WTC11 (cell line): ENCODE measurements at regions not wholly inside any gene's neighbourhood (a gene's known extent, or its start where the extent isn't known, plus 50 kb on each side); places are given as distances from the start of the nearest gene placed in this dataset.

Experiments
- CBFB ChIP-seq: sonication (generic); formaldehyde crosslinking; IDR thresholded peaks from 2 replicates; pipeline ENCODE4 v1.8.1; 2022; ENCODE audit warnings: mild to moderate bottlenecking, low read depth, missing genetic modification reagents
- ELF4 ChIP-seq: sonication (generic); formaldehyde crosslinking; IDR thresholded peaks from 2 replicates; pipeline ENCODE4 v1.8.1; 2022; ENCODE audit warnings: low read depth, mild to moderate bottlenecking, moderate library complexity, missing genetic modification reagents
- ETV6 ChIP-seq: sonication (generic); formaldehyde crosslinking; IDR thresholded peaks from 2 replicates; pipeline ENCODE4 v1.8.1; 2022; ENCODE audit warnings: mild to moderate bottlenecking, missing genetic modification reagents
- HMGA2 ChIP-seq: fragments of 250-450 bp; sonication (Bioruptor Pico); IDR thresholded peaks from 2 replicates; pipeline ENCODE4 v1.4.0; 2021; ENCODE audit warnings: mild to moderate bottlenecking, moderate library complexity
- NFATC4 ChIP-seq: fragments of 250-450 bp; sonication (Bioruptor Pico); IDR thresholded peaks from 2 replicates; pipeline ENCODE4 v1.9.0; 2021; ENCODE audit warnings: mild to moderate bottlenecking
- PRRX2 ChIP-seq: fragments of 250-450 bp; sonication (Bioruptor Pico); IDR thresholded peaks from 2 replicates; pipeline ENCODE4 v1.8.0; 2021; ENCODE audit warnings: mild to moderate bottlenecking
- RORB ChIP-seq: fragments of 250-450 bp; sonication (Bioruptor Pico); IDR thresholded peaks from 2 replicates; pipeline ENCODE4 v1.9.0; 2021; ENCODE audit warnings: mild to moderate bottlenecking
- ZBTB21 ChIP-seq: sonication (generic); formaldehyde crosslinking; IDR thresholded peaks from 2 replicates; pipeline ENCODE4 v1.8.1; 2023; ENCODE audit warnings: mild to moderate bottlenecking, missing genetic modification reagents, borderline replicate concordance
- ZNF219 ChIP-seq: sonication (generic); formaldehyde crosslinking; IDR thresholded peaks from 2 replicates; pipeline ENCODE4 v1.8.0; 2023; ENCODE audit warnings: missing genetic modification reagents, mild to moderate bottlenecking, borderline replicate concordance
- TF ChIP-seq, protein P1 (sequence below): sonication (generic); formaldehyde crosslinking; IDR thresholded peaks from 2 replicates; pipeline ENCODE4 v1.8.1; 2023; ENCODE audit warnings: mild to moderate bottlenecking, missing genetic modification reagents, moderate library complexity
- TF ChIP-seq, protein P2 (sequence below): sonication (generic); formaldehyde crosslinking; IDR thresholded peaks from 2 replicates; pipeline ENCODE4 v1.8.1; 2023; ENCODE audit warnings: mild to moderate bottlenecking, moderate library complexity, missing genetic modification reagents
- TF ChIP-seq, protein P3 (sequence below): fragments of 250-450 bp; sonication (Bioruptor Pico); IDR thresholded peaks from 2 replicates; pipeline ENCODE4 v1.9.0; 2021; ENCODE audit warnings: mild to moderate bottlenecking, borderline replicate concordance
- TF ChIP-seq, protein P4 (sequence below): fragments of 200-600 bp; IDR thresholded peaks from 2 replicates; pipeline ENCODE4 v1.8.0; 2022; ENCODE audit warnings: antibody characterized with exemption
- TF ChIP-seq, protein P5 (sequence below): sonication (generic); formaldehyde crosslinking; conservative IDR thresholded peaks from 2 replicates; pipeline ENCODE4 v1.8.1; 2023; ENCODE audit warnings: mild to moderate bottlenecking, low read depth, missing genetic modification reagents, moderate library complexity
- TF ChIP-seq, protein P6 (sequence below): fragments of 250-450 bp; sonication (Bioruptor Pico); IDR thresholded peaks from 2 replicates; pipeline ENCODE4 v1.9.0; 2021; ENCODE audit warnings: mild to moderate bottlenecking
- TF ChIP-seq, protein P7 (sequence below): sonication (generic); formaldehyde crosslinking; IDR thresholded peaks from 2 replicates; pipeline ENCODE4 v1.8.0; 2022; ENCODE audit warnings: mild to moderate bottlenecking, missing genetic modification reagents
- TF ChIP-seq, protein P8 (sequence below): sonication (generic); formaldehyde crosslinking; IDR thresholded peaks from 2 replicates; pipeline ENCODE4 v1.8.0; 2022; ENCODE audit warnings: mild to moderate bottlenecking, missing genetic modification reagents
- TF ChIP-seq, protein P9 (sequence below): sonication (generic); formaldehyde crosslinking; IDR thresholded peaks from 2 replicates; pipeline ENCODE4 v1.8.0; 2023; ENCODE audit warnings: mild to moderate bottlenecking, missing genetic modification reagents
- TF ChIP-seq, protein P10 (sequence below): sonication (generic); formaldehyde crosslinking; IDR thresholded peaks from 2 replicates; pipeline ENCODE4 v1.8.0; 2022; ENCODE audit warnings: mild to moderate bottlenecking, missing genetic modification reagents
- TF ChIP-seq, protein P11 (sequence below): sonication (generic); formaldehyde crosslinking; IDR thresholded peaks from 2 replicates; pipeline ENCODE4 v1.8.0; 2022; ENCODE audit warnings: mild to moderate bottlenecking, missing genetic modification reagents

DNA sequence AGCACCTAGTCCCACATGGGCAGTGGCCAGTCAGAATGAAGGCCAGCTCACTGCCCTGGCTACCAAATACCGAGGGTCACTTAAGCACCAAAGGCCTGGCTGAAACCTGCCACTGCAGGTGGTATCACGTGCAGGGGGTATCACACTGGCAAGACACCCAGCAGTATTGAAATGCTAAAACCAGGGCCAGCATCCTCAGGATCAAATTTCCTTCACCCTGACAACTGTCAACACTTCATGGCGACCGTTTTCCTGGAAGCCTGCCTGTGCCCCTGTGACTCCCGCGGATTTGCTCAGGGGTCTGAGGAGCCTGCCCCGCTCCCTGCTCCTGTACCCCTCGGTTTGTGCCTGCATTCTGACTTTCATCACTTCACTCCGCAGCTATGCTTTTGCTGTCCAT is 151.1 kb downstream of the TTLL2 start (continued):
- TF ChIP-seq ETV6 (peak; percentile 65; the same call in 1 of the 2 replicates), PRRX2 (CRISPR knock-in tag) (no peak), NFATC4 (CRISPR knock-in tag) (no peak), CBFB (CRISPR knock-in tag) (no peak), ZBTB21 (CRISPR knock-in tag) (no peak), RORB (CRISPR knock-in tag) (no peak), ELF4 (CRISPR knock-in tag) (no peak), HMGA2 (CRISPR knock-in tag) (no peak), ZNF219 (CRISPR knock-in tag) (no peak)
- TF ChIP-seq, protein P1, sequence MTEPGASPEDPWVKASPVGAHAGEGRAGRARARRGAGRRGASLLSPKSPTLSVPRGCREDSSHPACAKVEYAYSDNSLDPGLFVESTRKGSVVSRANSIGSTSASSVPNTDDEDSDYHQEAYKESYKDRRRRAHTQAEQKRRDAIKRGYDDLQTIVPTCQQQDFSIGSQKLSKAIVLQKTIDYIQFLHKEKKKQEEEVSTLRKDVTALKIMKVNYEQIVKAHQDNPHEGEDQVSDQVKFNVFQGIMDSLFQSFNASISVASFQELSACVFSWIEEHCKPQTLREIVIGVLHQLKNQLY (CRISPR knock-in tag): no peak
- TF ChIP-seq, protein P2, sequence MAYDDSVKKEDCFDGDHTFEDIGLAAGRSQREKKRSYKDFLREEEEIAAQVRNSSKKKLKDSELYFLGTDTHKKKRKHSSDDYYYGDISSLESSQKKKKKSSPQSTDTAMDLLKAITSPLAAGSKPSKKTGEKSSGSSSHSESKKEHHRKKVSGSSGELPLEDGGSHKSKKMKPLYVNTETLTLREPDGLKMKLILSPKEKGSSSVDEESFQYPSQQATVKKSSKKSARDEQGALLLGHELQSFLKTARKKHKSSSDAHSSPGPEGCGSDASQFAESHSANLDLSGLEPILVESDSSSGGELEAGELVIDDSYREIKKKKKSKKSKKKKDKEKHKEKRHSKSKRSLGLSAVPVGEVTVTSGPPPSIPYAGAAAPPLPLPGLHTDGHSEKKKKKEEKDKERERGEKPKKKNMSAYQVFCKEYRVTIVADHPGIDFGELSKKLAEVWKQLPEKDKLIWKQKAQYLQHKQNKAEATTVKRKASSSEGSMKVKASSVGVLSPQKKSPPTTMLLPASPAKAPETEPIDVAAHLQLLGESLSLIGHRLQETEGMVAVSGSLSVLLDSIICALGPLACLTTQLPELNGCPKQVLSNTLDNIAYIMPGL (CRISPR knock-in tag): no peak
- TF ChIP-seq, protein P3, sequence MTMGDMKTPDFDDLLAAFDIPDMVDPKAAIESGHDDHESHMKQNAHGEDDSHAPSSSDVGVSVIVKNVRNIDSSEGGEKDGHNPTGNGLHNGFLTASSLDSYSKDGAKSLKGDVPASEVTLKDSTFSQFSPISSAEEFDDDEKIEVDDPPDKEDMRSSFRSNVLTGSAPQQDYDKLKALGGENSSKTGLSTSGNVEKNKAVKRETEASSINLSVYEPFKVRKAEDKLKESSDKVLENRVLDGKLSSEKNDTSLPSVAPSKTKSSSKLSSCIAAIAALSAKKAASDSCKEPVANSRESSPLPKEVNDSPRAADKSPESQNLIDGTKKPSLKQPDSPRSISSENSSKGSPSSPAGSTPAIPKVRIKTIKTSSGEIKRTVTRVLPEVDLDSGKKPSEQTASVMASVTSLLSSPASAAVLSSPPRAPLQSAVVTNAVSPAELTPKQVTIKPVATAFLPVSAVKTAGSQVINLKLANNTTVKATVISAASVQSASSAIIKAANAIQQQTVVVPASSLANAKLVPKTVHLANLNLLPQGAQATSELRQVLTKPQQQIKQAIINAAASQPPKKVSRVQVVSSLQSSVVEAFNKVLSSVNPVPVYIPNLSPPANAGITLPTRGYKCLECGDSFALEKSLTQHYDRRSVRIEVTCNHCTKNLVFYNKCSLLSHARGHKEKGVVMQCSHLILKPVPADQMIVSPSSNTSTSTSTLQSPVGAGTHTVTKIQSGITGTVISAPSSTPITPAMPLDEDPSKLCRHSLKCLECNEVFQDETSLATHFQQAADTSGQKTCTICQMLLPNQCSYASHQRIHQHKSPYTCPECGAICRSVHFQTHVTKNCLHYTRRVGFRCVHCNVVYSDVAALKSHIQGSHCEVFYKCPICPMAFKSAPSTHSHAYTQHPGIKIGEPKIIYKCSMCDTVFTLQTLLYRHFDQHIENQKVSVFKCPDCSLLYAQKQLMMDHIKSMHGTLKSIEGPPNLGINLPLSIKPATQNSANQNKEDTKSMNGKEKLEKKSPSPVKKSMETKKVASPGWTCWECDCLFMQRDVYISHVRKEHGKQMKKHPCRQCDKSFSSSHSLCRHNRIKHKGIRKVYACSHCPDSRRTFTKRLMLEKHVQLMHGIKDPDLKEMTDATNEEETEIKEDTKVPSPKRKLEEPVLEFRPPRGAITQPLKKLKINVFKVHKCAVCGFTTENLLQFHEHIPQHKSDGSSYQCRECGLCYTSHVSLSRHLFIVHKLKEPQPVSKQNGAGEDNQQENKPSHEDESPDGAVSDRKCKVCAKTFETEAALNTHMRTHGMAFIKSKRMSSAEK (CRISPR knock-in tag): no peak
- TF ChIP-seq, protein P4, sequence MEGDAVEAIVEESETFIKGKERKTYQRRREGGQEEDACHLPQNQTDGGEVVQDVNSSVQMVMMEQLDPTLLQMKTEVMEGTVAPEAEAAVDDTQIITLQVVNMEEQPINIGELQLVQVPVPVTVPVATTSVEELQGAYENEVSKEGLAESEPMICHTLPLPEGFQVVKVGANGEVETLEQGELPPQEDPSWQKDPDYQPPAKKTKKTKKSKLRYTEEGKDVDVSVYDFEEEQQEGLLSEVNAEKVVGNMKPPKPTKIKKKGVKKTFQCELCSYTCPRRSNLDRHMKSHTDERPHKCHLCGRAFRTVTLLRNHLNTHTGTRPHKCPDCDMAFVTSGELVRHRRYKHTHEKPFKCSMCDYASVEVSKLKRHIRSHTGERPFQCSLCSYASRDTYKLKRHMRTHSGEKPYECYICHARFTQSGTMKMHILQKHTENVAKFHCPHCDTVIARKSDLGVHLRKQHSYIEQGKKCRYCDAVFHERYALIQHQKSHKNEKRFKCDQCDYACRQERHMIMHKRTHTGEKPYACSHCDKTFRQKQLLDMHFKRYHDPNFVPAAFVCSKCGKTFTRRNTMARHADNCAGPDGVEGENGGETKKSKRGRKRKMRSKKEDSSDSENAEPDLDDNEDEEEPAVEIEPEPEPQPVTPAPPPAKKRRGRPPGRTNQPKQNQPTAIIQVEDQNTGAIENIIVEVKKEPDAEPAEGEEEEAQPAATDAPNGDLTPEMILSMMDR: no peak
- TF ChIP-seq, protein P5, sequence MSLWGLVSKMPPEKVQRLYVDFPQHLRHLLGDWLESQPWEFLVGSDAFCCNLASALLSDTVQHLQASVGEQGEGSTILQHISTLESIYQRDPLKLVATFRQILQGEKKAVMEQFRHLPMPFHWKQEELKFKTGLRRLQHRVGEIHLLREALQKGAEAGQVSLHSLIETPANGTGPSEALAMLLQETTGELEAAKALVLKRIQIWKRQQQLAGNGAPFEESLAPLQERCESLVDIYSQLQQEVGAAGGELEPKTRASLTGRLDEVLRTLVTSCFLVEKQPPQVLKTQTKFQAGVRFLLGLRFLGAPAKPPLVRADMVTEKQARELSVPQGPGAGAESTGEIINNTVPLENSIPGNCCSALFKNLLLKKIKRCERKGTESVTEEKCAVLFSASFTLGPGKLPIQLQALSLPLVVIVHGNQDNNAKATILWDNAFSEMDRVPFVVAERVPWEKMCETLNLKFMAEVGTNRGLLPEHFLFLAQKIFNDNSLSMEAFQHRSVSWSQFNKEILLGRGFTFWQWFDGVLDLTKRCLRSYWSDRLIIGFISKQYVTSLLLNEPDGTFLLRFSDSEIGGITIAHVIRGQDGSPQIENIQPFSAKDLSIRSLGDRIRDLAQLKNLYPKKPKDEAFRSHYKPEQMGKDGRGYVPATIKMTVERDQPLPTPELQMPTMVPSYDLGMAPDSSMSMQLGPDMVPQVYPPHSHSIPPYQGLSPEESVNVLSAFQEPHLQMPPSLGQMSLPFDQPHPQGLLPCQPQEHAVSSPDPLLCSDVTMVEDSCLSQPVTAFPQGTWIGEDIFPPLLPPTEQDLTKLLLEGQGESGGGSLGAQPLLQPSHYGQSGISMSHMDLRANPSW: no peak
- TF ChIP-seq, protein P6, sequence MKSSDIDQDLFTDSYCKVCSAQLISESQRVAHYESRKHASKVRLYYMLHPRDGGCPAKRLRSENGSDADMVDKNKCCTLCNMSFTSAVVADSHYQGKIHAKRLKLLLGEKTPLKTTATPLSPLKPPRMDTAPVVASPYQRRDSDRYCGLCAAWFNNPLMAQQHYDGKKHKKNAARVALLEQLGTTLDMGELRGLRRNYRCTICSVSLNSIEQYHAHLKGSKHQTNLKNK (CRISPR knock-in tag): no peak
- TF ChIP-seq, protein P7, sequence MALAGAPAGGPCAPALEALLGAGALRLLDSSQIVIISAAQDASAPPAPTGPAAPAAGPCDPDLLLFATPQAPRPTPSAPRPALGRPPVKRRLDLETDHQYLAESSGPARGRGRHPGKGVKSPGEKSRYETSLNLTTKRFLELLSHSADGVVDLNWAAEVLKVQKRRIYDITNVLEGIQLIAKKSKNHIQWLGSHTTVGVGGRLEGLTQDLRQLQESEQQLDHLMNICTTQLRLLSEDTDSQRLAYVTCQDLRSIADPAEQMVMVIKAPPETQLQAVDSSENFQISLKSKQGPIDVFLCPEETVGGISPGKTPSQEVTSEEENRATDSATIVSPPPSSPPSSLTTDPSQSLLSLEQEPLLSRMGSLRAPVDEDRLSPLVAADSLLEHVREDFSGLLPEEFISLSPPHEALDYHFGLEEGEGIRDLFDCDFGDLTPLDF (CRISPR knock-in tag): no peak
- TF ChIP-seq, protein P8, sequence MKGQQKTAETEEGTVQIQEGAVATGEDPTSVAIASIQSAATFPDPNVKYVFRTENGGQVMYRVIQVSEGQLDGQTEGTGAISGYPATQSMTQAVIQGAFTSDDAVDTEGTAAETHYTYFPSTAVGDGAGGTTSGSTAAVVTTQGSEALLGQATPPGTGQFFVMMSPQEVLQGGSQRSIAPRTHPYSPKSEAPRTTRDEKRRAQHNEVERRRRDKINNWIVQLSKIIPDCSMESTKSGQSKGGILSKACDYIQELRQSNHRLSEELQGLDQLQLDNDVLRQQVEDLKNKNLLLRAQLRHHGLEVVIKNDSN (CRISPR knock-in tag): peak; percentile 92
- TF ChIP-seq, protein P9, sequence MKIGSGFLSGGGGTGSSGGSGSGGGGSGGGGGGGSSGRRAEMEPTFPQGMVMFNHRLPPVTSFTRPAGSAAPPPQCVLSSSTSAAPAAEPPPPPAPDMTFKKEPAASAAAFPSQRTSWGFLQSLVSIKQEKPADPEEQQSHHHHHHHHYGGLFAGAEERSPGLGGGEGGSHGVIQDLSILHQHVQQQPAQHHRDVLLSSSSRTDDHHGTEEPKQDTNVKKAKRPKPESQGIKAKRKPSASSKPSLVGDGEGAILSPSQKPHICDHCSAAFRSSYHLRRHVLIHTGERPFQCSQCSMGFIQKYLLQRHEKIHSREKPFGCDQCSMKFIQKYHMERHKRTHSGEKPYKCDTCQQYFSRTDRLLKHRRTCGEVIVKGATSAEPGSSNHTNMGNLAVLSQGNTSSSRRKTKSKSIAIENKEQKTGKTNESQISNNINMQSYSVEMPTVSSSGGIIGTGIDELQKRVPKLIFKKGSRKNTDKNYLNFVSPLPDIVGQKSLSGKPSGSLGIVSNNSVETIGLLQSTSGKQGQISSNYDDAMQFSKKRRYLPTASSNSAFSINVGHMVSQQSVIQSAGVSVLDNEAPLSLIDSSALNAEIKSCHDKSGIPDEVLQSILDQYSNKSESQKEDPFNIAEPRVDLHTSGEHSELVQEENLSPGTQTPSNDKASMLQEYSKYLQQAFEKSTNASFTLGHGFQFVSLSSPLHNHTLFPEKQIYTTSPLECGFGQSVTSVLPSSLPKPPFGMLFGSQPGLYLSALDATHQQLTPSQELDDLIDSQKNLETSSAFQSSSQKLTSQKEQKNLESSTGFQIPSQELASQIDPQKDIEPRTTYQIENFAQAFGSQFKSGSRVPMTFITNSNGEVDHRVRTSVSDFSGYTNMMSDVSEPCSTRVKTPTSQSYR: no peak
- TF ChIP-seq, protein P10, sequence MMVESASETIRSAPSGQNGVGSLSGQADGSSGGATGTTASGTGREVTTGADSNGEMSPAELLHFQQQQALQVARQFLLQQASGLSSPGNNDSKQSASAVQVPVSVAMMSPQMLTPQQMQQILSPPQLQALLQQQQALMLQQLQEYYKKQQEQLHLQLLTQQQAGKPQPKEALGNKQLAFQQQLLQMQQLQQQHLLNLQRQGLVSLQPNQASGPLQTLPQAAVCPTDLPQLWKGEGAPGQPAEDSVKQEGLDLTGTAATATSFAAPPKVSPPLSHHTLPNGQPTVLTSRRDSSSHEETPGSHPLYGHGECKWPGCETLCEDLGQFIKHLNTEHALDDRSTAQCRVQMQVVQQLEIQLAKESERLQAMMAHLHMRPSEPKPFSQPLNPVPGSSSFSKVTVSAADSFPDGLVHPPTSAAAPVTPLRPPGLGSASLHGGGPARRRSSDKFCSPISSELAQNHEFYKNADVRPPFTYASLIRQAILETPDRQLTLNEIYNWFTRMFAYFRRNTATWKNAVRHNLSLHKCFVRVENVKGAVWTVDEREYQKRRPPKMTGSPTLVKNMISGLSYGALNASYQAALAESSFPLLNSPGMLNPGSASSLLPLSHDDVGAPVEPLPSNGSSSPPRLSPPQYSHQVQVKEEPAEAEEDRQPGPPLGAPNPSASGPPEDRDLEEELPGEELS (CRISPR knock-in tag): peak; percentile 45; the same call in 1 of the 2 replicates
- TF ChIP-seq, protein P11, sequence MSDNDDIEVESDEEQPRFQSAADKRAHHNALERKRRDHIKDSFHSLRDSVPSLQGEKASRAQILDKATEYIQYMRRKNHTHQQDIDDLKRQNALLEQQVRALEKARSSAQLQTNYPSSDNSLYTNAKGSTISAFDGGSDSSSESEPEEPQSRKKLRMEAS (CRISPR knock-in tag): peak; percentile 81; the same call in 1 of the 2 replicates
